Natural killer cell (primary cell): ENCODE measurements at regions not wholly inside any gene's neighbourhood (a gene's known extent, or its start where the extent isn't known, plus 50 kb on each side); places are given as distances from the start of the nearest gene placed in this dataset.

Experiments used
- ATAC-seq, 3 donors: fragments of 150-1000 bp in 2 of 3; fragments of 200-7000 bp in 1 of 3; cut with Tn5 transposase; 1 replicate in 1 of 3; 2 replicates in 2 of 3; pipeline ENCODE4 v1.10.0; 2021; ENCODE audit warnings: mild to moderate bottlenecking in 2 of 3, moderate library complexity in 2 of 3
- DNase-seq, 2 donors: peaks; one replicate each; pipeline versions ENCODE4 v3.0.0 to v3.0.0-alpha.2; 2013 to 2021; ENCODE audit warnings: mixed read lengths in 1 of 2
- H3K27ac ChIP-seq: one replicate; pipeline ENCODE4 v1.5.1; 2013; ENCODE audit warnings: mild to moderate bottlenecking, low read length
- H3K27me3 ChIP-seq: one replicate; pipeline ENCODE4 v1.6.1; 2013; ENCODE audit warnings: low read length; ENCODE audit not compliant: control insufficient read depth, insufficient read depth
- H3K36me3 ChIP-seq: one replicate; pipeline ENCODE4 v1.6.1; 2013; ENCODE audit warnings: low read length; ENCODE audit not compliant: control insufficient read depth, insufficient read depth
- H3K4me1 ChIP-seq: one replicate; pipeline ENCODE4 v1.6.1; 2013; ENCODE audit warnings: low read length; ENCODE audit not compliant: control insufficient read depth, insufficient read depth
- H3K4me3 ChIP-seq: one replicate; pipeline ENCODE4 v1.5.1; 2013; ENCODE audit warnings: low read length
- H3K9me3 ChIP-seq: one replicate; pipeline ENCODE4 v1.6.1; 2013; ENCODE audit warnings: low read length; ENCODE audit not compliant: control insufficient read depth, insufficient read depth
- H3K27ac Mint-ChIP-seq, 2 donors: one replicate each; pipeline ENCODE4 v1.8.0; 2022; ENCODE audit warnings: mild to moderate bottlenecking in 2 of 2, mixed read lengths in 2 of 2, moderate library complexity in 1 of 2
- H3K27me3 Mint-ChIP-seq, 2 donors: one replicate each; pipeline ENCODE4 v1.8.0; 2022; ENCODE audit warnings: low read depth in 2 of 2, mixed read lengths in 2 of 2
- H3K36me3 Mint-ChIP-seq: one replicate; pipeline ENCODE4 v1.8.0; 2022; ENCODE audit warnings: mixed read lengths
- H3K4me1 Mint-ChIP-seq, 2 donors: one replicate each; pipeline ENCODE4 v1.8.0; 2022; ENCODE audit warnings: mixed read lengths in 2 of 2
- H3K4me3 Mint-ChIP-seq: one replicate; pipeline ENCODE4 v1.8.0; 2022; ENCODE audit warnings: mild to moderate bottlenecking, moderate library complexity, mixed read lengths
- H3K9me3 Mint-ChIP-seq, 2 donors: one replicate each; pipeline ENCODE4 v1.8.0; 2022; ENCODE audit warnings: mixed read lengths in 2 of 2
- WGBS: methylation state at CpG from one replicate; pipeline ENCODE4 v1.1.7; 2013; ENCODE audit warnings: missing lambda C conversion rate; ENCODE audit not compliant: insufficient coverage; 5-methylcytosine and 5-hydroxymethylcytosine counted together
- intact Hi-C: fragments of 100-400 bp; cut with micrococcal nuclease; formaldehyde crosslinking; loops from one replicate; pipeline ENCODE4 v1.14.2; 2022
- TF ChIP-seq, protein P1 (sequence below): fragments of 200-600 bp; IDR thresholded peaks from one replicate; pipeline ENCODE4 v1.8.0; 2022; ENCODE audit warnings: antibody characterized with exemption

DNA sequence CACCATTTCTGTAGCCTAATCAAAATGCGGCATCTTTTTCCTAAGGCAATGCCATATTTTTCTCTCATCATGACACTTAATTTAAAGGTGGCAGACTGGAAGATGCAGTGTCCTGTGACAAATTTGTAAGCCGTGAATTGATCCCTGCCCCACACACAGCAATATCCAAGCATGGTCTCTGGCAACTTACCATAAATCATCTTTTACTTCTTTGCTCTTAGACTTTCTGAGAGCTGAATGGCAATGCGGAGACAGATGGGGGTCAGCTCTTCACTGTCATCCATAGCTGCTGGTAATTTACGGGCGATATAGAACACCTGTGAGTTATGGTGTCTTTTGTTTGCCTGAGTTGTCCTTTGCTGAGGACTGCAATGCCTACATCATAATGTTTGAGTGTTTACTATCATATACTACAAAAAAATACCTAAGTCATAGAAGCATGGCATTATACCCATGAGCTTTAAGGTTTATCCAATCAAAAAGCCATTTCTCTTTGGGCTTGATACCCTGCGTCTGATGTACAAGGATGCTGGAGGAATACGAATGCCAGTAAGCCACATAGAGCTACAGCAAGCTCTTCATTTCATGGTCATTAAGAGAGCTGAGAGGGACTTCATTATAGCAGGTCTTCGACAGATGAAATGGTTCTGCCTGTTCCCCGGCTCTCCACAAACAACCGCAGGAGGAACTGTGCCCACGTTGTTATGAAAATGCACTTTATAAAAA is 148.1 kb downstream of the TRIML1 start:
- no peaks in the 10 kb centered on the region for H3K27me3 Mint-ChIP-seq

DNA sequence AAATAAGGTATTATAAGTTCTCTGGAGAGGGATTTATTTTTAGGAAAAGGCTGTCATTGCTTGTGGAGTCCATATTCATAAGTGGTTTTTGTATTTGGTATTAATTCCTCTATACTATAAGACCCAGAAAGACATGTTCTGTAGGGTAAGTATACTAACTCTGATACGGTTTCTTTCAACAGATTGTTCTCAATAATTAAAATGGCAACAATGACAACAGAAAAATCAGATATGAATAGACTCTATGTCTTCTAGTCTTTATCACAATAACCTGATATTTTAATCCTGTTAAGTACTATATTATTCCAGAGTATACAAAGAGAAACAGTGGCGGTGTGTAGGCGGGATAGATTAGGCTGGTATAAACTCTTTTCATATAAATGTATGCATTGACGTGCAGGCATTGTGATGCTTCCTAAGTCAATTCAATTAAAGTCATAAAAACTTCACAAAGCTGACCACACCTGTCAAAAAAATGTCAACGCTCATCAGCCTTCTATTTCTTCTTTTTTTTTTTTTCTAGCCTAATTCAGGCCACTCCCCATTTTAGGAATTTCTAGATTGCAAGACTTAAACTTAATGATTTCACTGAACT is 150.4 kb downstream of the TRIML1 start:
- TF ChIP-seq, protein P1, sequence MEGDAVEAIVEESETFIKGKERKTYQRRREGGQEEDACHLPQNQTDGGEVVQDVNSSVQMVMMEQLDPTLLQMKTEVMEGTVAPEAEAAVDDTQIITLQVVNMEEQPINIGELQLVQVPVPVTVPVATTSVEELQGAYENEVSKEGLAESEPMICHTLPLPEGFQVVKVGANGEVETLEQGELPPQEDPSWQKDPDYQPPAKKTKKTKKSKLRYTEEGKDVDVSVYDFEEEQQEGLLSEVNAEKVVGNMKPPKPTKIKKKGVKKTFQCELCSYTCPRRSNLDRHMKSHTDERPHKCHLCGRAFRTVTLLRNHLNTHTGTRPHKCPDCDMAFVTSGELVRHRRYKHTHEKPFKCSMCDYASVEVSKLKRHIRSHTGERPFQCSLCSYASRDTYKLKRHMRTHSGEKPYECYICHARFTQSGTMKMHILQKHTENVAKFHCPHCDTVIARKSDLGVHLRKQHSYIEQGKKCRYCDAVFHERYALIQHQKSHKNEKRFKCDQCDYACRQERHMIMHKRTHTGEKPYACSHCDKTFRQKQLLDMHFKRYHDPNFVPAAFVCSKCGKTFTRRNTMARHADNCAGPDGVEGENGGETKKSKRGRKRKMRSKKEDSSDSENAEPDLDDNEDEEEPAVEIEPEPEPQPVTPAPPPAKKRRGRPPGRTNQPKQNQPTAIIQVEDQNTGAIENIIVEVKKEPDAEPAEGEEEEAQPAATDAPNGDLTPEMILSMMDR: no peak
- no peaks in the 10 kb centered on the region for H3K27me3 Mint-ChIP-seq
- Histone ChIP-seq H3K4me3 (no peak overlapping the region), H3K36me3 (no peaks in the 10 kb centered on the region), H3K4me1 (no peaks in the 10 kb centered on the region), H3K27ac (no peak overlapping the region), H3K9me3 (peaks cover 4% of the 10 kb centered on the region), H3K27me3 (no peaks in the 10 kb centered on the region)
- no peaks in the 10 kb centered on the region for H3K36me3 Mint-ChIP-seq
- WGBS: 76% methylated on average over 3 of the region's 5 CpGs
- no peak for ATAC-seq
- H3K9me3 Mint-ChIP-seq: peaks cover 10 to 13% of the 10 kb centered on the region in 2 donors
- H3K27ac Mint-ChIP-seq: no peak overlapping the region
- H3K4me3 Mint-ChIP-seq: no peak overlapping the region
- no peak for DNase-seq
- H3K4me1 Mint-ChIP-seq: no peaks in the 10 kb centered on the region
- intact Hi-C loops: no loop called here

More for the DNA sequence above, 148.1 kb downstream of the TRIML1 start:
- H3K4me1 ChIP-seq: no peaks in the 10 kb centered on the region
- H3K36me3 ChIP-seq: no peaks in the 10 kb centered on the region
- WGBS: 88% methylated on average over 8 of the region's 11 CpGs
- DNase-seq (no peak), ATAC-seq (no peak)
- H3K27ac ChIP-seq: no peak overlapping the region
- TF ChIP-seq, protein P1: no peak
- Mint-ChIP-seq H3K4me3 (no peak overlapping the region), H3K36me3 (peaks cover 9% of the 10 kb centered on the region), H3K4me1 (no peaks in the 10 kb centered on the region), H3K27ac (no peak overlapping the region), H3K9me3 (peaks cover 10 to 13% of the 10 kb centered on the region in 2 donors)
- intact Hi-C loops: no loop called here
- no peaks in the 10 kb centered on the region for H3K27me3 ChIP-seq
- H3K4me3 ChIP-seq: no peak overlapping the region
- peaks cover 4% of the 10 kb centered on the region for H3K9me3 ChIP-seq

DNA sequence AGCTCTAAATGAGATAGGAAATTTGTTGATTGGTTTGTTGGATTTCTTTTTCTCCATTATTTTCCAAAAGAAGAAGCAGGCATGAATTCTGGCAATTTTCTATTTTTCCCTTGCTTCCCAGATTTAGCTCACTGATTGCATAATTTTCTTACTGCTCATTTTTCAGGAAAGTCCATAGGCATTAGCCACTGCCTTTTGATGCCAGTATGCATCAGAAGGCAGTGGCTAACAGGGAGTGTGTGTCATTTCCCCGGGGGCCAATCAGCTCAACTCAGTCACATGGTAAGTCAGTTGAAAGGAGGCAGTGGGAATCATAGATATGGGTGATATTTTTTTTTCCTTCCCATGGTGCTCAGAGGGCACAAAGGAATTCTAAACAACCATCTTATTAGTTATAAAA is 156.7 kb downstream of the TRIML1 start:
- no peak overlapping the region for H3K4me3 Mint-ChIP-seq
- H3K36me3 Mint-ChIP-seq: peaks cover 9% of the 10 kb centered on the region
- intact Hi-C loops: no loop called here
- peaks cover 4% of the 10 kb centered on the region for H3K9me3 ChIP-seq
- no peaks in the 10 kb centered on the region for H3K27me3 ChIP-seq
- peaks cover 10 to 11% of the 10 kb centered on the region in 2 donors for H3K9me3 Mint-ChIP-seq
- no peak overlapping the region for H3K27ac Mint-ChIP-seq
- H3K36me3 ChIP-seq: no peaks in the 10 kb centered on the region
- WGBS: 78% methylated on average over 1 of the region's 1 CpG
- DNase-seq: no peak
- ATAC-seq: no peak
- no peak overlapping the region for H3K4me3 ChIP-seq
- TF ChIP-seq, protein P1: no peak
- no peaks in the 10 kb centered on the region for H3K27me3 Mint-ChIP-seq
- H3K4me1 Mint-ChIP-seq: no peaks in the 10 kb centered on the region
- no peaks in the 10 kb centered on the region for H3K4me1 ChIP-seq
- no peak overlapping the region for H3K27ac ChIP-seq
